Upper lobe of left lung (tissue), 4 donors: ENCODE measurements at regions not wholly inside any gene's neighbourhood (a gene's known extent, or its start where the extent isn't known, plus 50 kb on each side); places are given as distances from the start of the nearest gene placed in this dataset.

Experiments used
- CTCF ChIP-seq, 6 experiments: fragments of 450-650 bp in 4 of 6; fragments of 200-600 bp in 2 of 6; sonication (generic) in 2 of 6; IDR thresholded peaks; one replicate each; pipeline ENCODE4 v1.5.1; 2016 to 2019; ENCODE audit warnings: antibody characterized with exemption in 6 of 6
- EP300 ChIP-seq, 4 donors: sonication (generic); formaldehyde crosslinking; IDR thresholded peaks; one replicate each; pipeline ENCODE4 v1.5.1; 2017; ENCODE audit warnings: antibody characterized with exemption in 4 of 4, control low read depth in 2 of 4
- POLR2A ChIP-seq, 4 donors: fragments of 450-650 bp; IDR thresholded peaks; one replicate each; pipeline ENCODE4 v1.5.1; 2016 to 2017; ENCODE audit warnings: antibody characterized with exemption in 4 of 4, mild to moderate bottlenecking in 2 of 4
- POLR2AphosphoS5 ChIP-seq, 2 donors: sonication (generic); formaldehyde crosslinking; IDR thresholded peaks; one replicate each; pipeline ENCODE4 v1.5.1; 2017; ENCODE audit warnings: antibody characterized with exemption in 2 of 2

GRCh38 chr10:10967029-10967428 lies 50.6 kb upstream of the CELF2 start:
- no peak for TF ChIP-seq POLR2AphosphoS5 (IDR thresholded peaks at IDR 0.05)
- TF ChIP-seq CTCF (IDR thresholded peaks at IDR 0.05), result no peak
- TF ChIP-seq POLR2A (IDR thresholded peaks at IDR 0.05), result no peak
- no peak for TF ChIP-seq EP300 (IDR thresholded peaks at IDR 0.05)
